NK-92 (cell line): ENCODE measurements at regions not wholly inside any gene's neighbourhood (a gene's known extent, or its start where the extent isn't known, plus 50 kb on each side); places are given as distances from the start of the nearest gene placed in this dataset.

Experiments used
- DNase-seq: peaks from one replicate; lab custom pipeline; 2025; ENCODE audit not compliant: unreplicated experiment; lab: John Stamatoyannopoulos, UW

GRCh38 chr12:107565551-107565950 lies 120.0 kb upstream of the PWP1 start:
- DNase-seq, result no peak

- DNase-seq, result no peak
Measured at GRCh38 chr12:107567876-107568619, 117.6 kb upstream of the PWP1 start.

GRCh38 chr12:107568718-107569117 lies 116.9 kb upstream of the PWP1 start:
- no peak for DNase-seq

- DNase-seq, result no peak
Measured at GRCh38 chr12:107570721-107571120, 114.9 kb upstream of the PWP1 start.

- DNase-seq, result no peak
Measured at GRCh38 chr12:107571492-107571891, 114.1 kb upstream of the PWP1 start.

- DNase-seq, result no peak
Measured at GRCh38 chr12:107574691-107575090, 110.9 kb upstream of the PWP1 start.

GRCh38 chr12:107580750-107581618 lies 104.6 kb upstream of the PWP1 start:
- DNase-seq, result no peak

- DNase-seq, result no peak
Measured at GRCh38 chr12:107581619-107582015, 104.0 kb upstream of the PWP1 start.

- no peak for DNase-seq
Measured at GRCh38 chr12:107583551-107583950, 102.0 kb upstream of the PWP1 start.

- no peak for DNase-seq
Measured at GRCh38 chr12:107584563-107584962, 101.0 kb upstream of the PWP1 start.

- DNase-seq, result no peak
Measured at GRCh38 chr12:107586256-107586970, 99.2 kb upstream of the PWP1 start.

- no peak for DNase-seq
Measured at GRCh38 chr12:107590413-107590812, 95.2 kb upstream of the PWP1 start.

- no peak for DNase-seq
Measured at GRCh38 chr12:107590814-107591375, 94.7 kb upstream of the PWP1 start.

- no peak for DNase-seq
Measured at GRCh38 chr12:107593713-107594381, 91.8 kb upstream of the PWP1 start.

- DNase-seq, result no peak
Measured at GRCh38 chr12:107594995-107595394, 90.6 kb upstream of the PWP1 start.

- no peak for DNase-seq
Measured at GRCh38 chr12:107597695-107598410, 87.7 kb upstream of the PWP1 start.

GRCh38 chr12:107598906-107599305 lies 86.7 kb upstream of the PWP1 start:
- DNase-seq, result no peak

- DNase-seq, result no peak
Measured at GRCh38 chr12:107600581-107601144, 84.9 kb upstream of the PWP1 start.

GRCh38 chr12:107602446-107602845 lies 83.2 kb upstream of the PWP1 start:
- no peak for DNase-seq

GRCh38 chr12:107605293-107605692 lies 80.3 kb upstream of the PWP1 start:
- DNase-seq, result no peak
